ENCODE measurements at regions not wholly inside any gene's neighbourhood (a gene's known extent, or its start where the extent isn't known, plus 50 kb on each side); places are given as distances from the start of the nearest gene placed in this dataset.

- TF ChIP-seq EZH2 (IDR thresholded peaks at IDR 0.05; ENCODE audit: borderline replicate concordance, low read length): no peak
- TF ChIP-seq, protein P1, sequence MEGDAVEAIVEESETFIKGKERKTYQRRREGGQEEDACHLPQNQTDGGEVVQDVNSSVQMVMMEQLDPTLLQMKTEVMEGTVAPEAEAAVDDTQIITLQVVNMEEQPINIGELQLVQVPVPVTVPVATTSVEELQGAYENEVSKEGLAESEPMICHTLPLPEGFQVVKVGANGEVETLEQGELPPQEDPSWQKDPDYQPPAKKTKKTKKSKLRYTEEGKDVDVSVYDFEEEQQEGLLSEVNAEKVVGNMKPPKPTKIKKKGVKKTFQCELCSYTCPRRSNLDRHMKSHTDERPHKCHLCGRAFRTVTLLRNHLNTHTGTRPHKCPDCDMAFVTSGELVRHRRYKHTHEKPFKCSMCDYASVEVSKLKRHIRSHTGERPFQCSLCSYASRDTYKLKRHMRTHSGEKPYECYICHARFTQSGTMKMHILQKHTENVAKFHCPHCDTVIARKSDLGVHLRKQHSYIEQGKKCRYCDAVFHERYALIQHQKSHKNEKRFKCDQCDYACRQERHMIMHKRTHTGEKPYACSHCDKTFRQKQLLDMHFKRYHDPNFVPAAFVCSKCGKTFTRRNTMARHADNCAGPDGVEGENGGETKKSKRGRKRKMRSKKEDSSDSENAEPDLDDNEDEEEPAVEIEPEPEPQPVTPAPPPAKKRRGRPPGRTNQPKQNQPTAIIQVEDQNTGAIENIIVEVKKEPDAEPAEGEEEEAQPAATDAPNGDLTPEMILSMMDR (conservative IDR thresholded peaks at IDR 0.05 in 1 of 2, IDR thresholded peaks at IDR 0.05 in 1 of 2; ENCODE audit: extremely low read depth in 1 of 2, insufficient read depth in 1 of 2, low read depth in 1 of 2, low read length in 2 of 2): no peak
Observed at GRCh38 chr9:104361207-104361606, 142.9 kb upstream of the OR13F1 start.
